ENCODE measurements at regions not wholly inside any gene's neighbourhood (a gene's known extent, or its start where the extent isn't known, plus 50 kb on each side); places are given as distances from the start of the nearest gene placed in this dataset.

DNA sequence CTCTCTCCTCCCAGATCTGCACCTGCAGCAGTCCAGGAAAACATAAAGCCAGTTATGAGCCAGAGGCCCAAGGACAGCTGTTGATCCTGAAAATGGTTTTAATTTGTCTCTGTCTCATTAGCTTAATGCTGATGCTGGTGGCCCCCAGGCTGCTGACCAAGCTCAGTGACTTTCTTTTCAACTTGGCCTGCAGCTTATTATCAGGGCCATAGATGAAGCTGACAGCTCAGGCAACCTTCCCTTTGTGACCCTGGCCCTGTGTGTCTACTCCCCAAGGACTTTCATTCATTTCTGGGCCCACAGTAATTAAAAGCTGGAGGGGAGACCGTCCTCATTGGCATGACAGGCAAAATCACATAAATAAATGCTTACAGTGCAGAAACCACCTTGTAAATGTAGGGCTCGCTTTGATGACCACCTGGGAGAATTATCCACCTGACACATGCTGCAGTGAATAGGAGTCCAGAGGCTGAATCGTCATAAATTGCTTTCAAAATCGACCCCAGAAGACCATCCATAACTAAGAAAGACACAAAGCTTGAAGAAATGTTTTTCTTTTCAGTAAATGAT, 138.5 kb downstream of the NPY start:
- WGBS (ENCODE audit: low lambda C conversion rate, missing lambda C conversion rate): 66% methylated on average over 4 of the region's 4 CpGs
- H3K27me3 ChIP-seq: no peaks in the 10 kb centered on the region

DNA sequence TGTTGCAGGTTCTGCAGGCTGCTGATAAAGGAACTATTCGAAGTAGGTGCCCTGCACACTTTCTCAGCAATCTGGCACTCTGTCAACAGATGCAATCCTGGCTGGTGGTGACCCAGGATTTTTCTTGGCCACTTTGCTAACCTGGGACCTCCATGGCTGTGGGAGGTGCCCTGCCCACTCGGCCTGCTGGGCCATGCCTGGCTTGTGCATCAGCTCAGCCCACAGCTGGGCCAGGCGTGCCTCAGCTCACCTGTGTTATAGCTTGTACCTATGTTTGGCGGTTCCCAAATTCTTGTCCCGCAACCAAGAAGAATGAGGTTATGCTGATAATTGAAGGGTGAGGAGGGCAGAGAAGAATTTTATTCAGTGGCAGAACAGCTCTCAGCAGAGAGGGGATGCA, 141.7 kb downstream of the NPY start:
- H3K27ac ChIP-seq: no peak overlapping the region
- H3K4me1 ChIP-seq (ENCODE audit: insufficient read depth): no peaks in the 10 kb centered on the region
- H4K20me1 ChIP-seq (ENCODE audit: insufficient read depth, poor library complexity, severe bottlenecking): no peaks in the 10 kb centered on the region
- H3K27me3 ChIP-seq: no peaks in the 10 kb centered on the region
- H3K36me3 ChIP-seq (replicated peaks; ENCODE audit: insufficient read depth, low read depth): no peaks in the 10 kb centered on the region
- TF ChIP-seq EZH2phosphoT487 (IDR thresholded peaks at IDR 0.05; ENCODE audit: low read depth, severe bottlenecking, unreplicated experiment): no peak
- no peak for TF ChIP-seq EZH2 (IDR thresholded peaks at IDR 0.05; ENCODE audit: borderline replicate concordance)
- TF ChIP-seq, protein P1, sequence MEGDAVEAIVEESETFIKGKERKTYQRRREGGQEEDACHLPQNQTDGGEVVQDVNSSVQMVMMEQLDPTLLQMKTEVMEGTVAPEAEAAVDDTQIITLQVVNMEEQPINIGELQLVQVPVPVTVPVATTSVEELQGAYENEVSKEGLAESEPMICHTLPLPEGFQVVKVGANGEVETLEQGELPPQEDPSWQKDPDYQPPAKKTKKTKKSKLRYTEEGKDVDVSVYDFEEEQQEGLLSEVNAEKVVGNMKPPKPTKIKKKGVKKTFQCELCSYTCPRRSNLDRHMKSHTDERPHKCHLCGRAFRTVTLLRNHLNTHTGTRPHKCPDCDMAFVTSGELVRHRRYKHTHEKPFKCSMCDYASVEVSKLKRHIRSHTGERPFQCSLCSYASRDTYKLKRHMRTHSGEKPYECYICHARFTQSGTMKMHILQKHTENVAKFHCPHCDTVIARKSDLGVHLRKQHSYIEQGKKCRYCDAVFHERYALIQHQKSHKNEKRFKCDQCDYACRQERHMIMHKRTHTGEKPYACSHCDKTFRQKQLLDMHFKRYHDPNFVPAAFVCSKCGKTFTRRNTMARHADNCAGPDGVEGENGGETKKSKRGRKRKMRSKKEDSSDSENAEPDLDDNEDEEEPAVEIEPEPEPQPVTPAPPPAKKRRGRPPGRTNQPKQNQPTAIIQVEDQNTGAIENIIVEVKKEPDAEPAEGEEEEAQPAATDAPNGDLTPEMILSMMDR (IDR thresholded peaks at IDR 0.05; ENCODE audit: poor library complexity): no peak
- no peak overlapping the region for H3K4me2 ChIP-seq
- no peaks in the 10 kb centered on the region for H3K9me2 ChIP-seq (replicated peaks; ENCODE audit: insufficient read depth)
- no peak overlapping the region for H2AFZ ChIP-seq
- no peaks in the 10 kb centered on the region for H3K9me3 ChIP-seq (ENCODE audit: low read depth)
- H3K79me2 ChIP-seq: no peaks in the 10 kb centered on the region
- no peak for DNase-seq (ENCODE audit: low spot score)
- H3K4me3 ChIP-seq: no peak overlapping the region
- WGBS (ENCODE audit: low lambda C conversion rate, missing lambda C conversion rate): 85% methylated on average over 5 of the region's 5 CpGs

More for the DNA sequence above, 138.5 kb downstream of the NPY start:
- no peaks in the 10 kb centered on the region for H3K79me2 ChIP-seq
- no peak overlapping the region for H3K4me2 ChIP-seq
- TF ChIP-seq EZH2phosphoT487 (IDR thresholded peaks at IDR 0.05; ENCODE audit: low read depth, severe bottlenecking, unreplicated experiment) (no peak), EZH2 (IDR thresholded peaks at IDR 0.05; ENCODE audit: borderline replicate concordance) (no peak)
- TF ChIP-seq, protein P1 (IDR thresholded peaks at IDR 0.05; ENCODE audit: poor library complexity): no peak
- H3K4me1 ChIP-seq (ENCODE audit: insufficient read depth): no peaks in the 10 kb centered on the region
- no peak overlapping the region for H3K4me3 ChIP-seq
- H2AFZ ChIP-seq: no peak overlapping the region
- H3K27ac ChIP-seq: no peak overlapping the region
- no peaks in the 10 kb centered on the region for H3K9me3 ChIP-seq (ENCODE audit: low read depth)
- DNase-seq (ENCODE audit: low spot score): no peak
- H3K36me3 ChIP-seq (replicated peaks; ENCODE audit: insufficient read depth, low read depth): no peaks in the 10 kb centered on the region
- H3K9me2 ChIP-seq (replicated peaks; ENCODE audit: insufficient read depth): no peaks in the 10 kb centered on the region
- H4K20me1 ChIP-seq (ENCODE audit: insufficient read depth, poor library complexity, severe bottlenecking): no peaks in the 10 kb centered on the region

DNA sequence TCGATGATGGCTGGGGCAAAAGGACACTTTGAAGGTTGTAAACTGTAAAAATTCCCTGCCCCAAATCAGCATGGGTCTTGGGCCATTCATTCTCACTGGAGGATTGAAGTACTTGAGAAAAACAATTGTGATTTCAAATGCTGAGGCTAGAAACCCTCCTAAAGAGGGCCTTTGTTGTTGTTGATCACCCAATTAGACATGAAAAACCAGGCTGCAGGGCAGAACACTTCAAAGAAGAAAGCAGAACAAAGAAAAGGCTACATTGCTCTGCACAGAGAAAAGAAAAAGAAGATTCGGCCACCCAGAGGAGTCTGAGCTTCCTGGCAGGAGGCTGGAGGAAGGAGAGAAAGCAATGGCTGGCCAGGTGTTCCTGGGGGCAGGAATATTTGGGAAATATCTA, 143.1 kb downstream of the NPY start:
- no peaks in the 10 kb centered on the region for H3K79me2 ChIP-seq
- H3K4me1 ChIP-seq (ENCODE audit: insufficient read depth): no peaks in the 10 kb centered on the region
- no peak for DNase-seq (ENCODE audit: low spot score)
- H4K20me1 ChIP-seq (ENCODE audit: insufficient read depth, poor library complexity, severe bottlenecking): no peaks in the 10 kb centered on the region
- TF ChIP-seq, protein P1 (IDR thresholded peaks at IDR 0.05; ENCODE audit: poor library complexity): no peak
- TF ChIP-seq EZH2 (IDR thresholded peaks at IDR 0.05; ENCODE audit: borderline replicate concordance): no peak
- no peak for TF ChIP-seq EZH2phosphoT487 (IDR thresholded peaks at IDR 0.05; ENCODE audit: low read depth, severe bottlenecking, unreplicated experiment)
- H3K4me2 ChIP-seq: no peak overlapping the region
- no peak overlapping the region for H2AFZ ChIP-seq
- WGBS (ENCODE audit: low lambda C conversion rate, missing lambda C conversion rate): 39% methylated on average over 2 of the region's 2 CpGs
- H3K27me3 ChIP-seq: no peaks in the 10 kb centered on the region
- no peaks in the 10 kb centered on the region for H3K36me3 ChIP-seq (replicated peaks; ENCODE audit: insufficient read depth, low read depth)
- H3K27ac ChIP-seq: no peak overlapping the region
- no peaks in the 10 kb centered on the region for H3K9me2 ChIP-seq (replicated peaks; ENCODE audit: insufficient read depth)
- H3K9me3 ChIP-seq (ENCODE audit: low read depth): no peaks in the 10 kb centered on the region
- H3K4me3 ChIP-seq: no peak overlapping the region

Data from hepatocyte (in vitro differentiated cells).